ENCODE measurements at regions not wholly inside any gene's neighbourhood (a gene's known extent, or its start where the extent isn't known, plus 50 kb on each side); places are given as distances from the start of the nearest gene placed in this dataset.

DNA sequence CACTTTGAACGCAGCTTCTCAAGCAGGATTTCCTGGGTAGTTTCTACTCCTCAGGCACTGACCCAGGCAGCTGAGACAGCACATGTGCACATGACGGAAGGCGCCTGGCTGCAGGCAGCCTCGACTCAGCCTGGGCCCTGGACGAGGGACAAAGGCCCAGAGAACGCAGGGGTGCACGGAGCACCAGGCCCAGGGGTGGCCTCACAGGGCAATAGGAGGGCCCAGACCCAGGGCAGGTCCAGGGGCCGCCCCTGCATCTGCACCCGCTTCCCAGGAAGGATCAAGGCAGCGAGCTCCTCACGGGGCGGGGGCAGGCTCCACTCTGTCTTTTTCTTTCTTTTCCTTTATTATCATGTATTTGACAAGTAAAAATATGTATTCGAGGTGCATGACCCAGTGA, 208.4 kb downstream of the BRD1 start:
- no peak for TF ChIP-seq POLR2AphosphoS5 (IDR thresholded peaks at IDR 0.05)
- no peak for TF ChIP-seq CTCF (IDR thresholded peaks at IDR 0.05)
- TF ChIP-seq POLR2A (IDR thresholded peaks at IDR 0.05) = no peak
